Omental fat pad (tissue), 3 donors: ENCODE measurements at regions not wholly inside any gene's neighbourhood (a gene's known extent, or its start where the extent isn't known, plus 50 kb on each side); places are given as distances from the start of the nearest gene placed in this dataset.

Experiments
- ATAC-seq: fragments of 150-250 bp; one replicate; pipeline ENCODE4 v1.9.1; 2016; ENCODE audit warnings: mild to moderate bottlenecking, moderate library complexity; ENCODE audit not compliant: low FRiP score
- DNase-seq: peaks from one replicate; pipeline ENCODE4 v3.0.0-alpha.2; 2019; ENCODE audit warnings: low spot score
- CTCF ChIP-seq, 3 donors: fragments of 450-650 bp; IDR thresholded peaks; one replicate each; pipeline ENCODE4 v1.5.1; 2016 to 2017; ENCODE audit warnings: antibody characterized with exemption in 3 of 3, mild to moderate bottlenecking in 3 of 3, moderate library complexity in 2 of 3

- DNase-seq (no peak), ATAC-seq (no peak)
- TF ChIP-seq CTCF (IDR thresholded peaks at IDR 0.05) = no peak
Measured at GRCh38 chr14:85421186-85421877, 108.6 kb upstream of the FLRT2 start.

- no peak for ATAC-seq
- TF ChIP-seq CTCF (IDR thresholded peaks at IDR 0.05) = no peak
Measured at GRCh38 chr14:85423889-85424288, 106.1 kb upstream of the FLRT2 start.

GRCh38 chr14:85425507-85425906 lies 104.4 kb upstream of the FLRT2 start:
- no peak for TF ChIP-seq CTCF (IDR thresholded peaks at IDR 0.05)
- DNase-seq = no peak
- ATAC-seq = no peak

More at GRCh38 chr14:85423889-85424288, 106.1 kb upstream of the FLRT2 start:
- no peak for DNase-seq

GRCh38 chr14:85426068-85426935 lies 103.6 kb upstream of the FLRT2 start:
- TF ChIP-seq CTCF (IDR thresholded peaks at IDR 0.05) = no peak
- DNase-seq (no peak), ATAC-seq (no peak)

- TF ChIP-seq CTCF (IDR thresholded peaks at IDR 0.05) = no peak
- ATAC-seq = no peak
- DNase-seq = no peak
Measured at GRCh38 chr14:85428926-85429325, 101.0 kb upstream of the FLRT2 start.

- ATAC-seq = peak; percentile 90
- no peak for DNase-seq
- TF ChIP-seq CTCF (IDR thresholded peaks at IDR 0.05) = no peak
Measured at GRCh38 chr14:85437148-85437547, 92.8 kb upstream of the FLRT2 start.
